ENCODE measurements at regions not wholly inside any gene's neighbourhood (a gene's known extent, or its start where the extent isn't known, plus 50 kb on each side); places are given as distances from the start of the nearest gene placed in this dataset.

DNA sequence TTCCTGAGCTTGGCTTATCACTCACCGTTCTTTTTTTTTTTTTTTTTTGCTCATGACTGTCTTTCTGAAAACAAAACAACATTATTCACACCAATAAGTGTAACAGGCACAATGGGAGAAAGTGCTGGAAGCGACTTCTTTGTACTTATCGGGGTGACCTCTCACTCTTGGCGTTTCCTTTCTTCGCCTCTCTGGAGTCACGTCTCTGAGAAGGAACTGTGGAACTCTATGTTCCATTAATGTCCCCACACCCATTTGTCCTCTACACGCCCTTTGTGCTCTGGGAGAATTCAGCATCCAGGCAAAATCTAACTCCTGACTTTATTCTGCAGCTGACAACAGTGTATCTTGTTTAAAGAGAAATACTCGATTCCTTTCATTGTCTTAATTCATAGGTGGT is 70.8 kb upstream of the FAM204A start:
- no peak for DNase-seq (ENCODE audit: low read depth)
- TF ChIP-seq CTCF (IDR thresholded peaks at IDR 0.05; ENCODE audit: insufficient read depth, low read length): no peak

GRCh38 chr10:118412132-118412760 is 70.1 kb upstream of the FAM204A start:
- no peak for DNase-seq (ENCODE audit: low read depth)
- no peak for TF ChIP-seq CTCF (IDR thresholded peaks at IDR 0.05; ENCODE audit: insufficient read depth, low read length)
- no peak overlapping the region for H3K4me3 ChIP-seq (ENCODE audit: low read depth, low read length)

More for the DNA sequence above, 70.8 kb upstream of the FAM204A start:
- H3K4me3 ChIP-seq (ENCODE audit: low read depth, low read length): no peak overlapping the region

DNA sequence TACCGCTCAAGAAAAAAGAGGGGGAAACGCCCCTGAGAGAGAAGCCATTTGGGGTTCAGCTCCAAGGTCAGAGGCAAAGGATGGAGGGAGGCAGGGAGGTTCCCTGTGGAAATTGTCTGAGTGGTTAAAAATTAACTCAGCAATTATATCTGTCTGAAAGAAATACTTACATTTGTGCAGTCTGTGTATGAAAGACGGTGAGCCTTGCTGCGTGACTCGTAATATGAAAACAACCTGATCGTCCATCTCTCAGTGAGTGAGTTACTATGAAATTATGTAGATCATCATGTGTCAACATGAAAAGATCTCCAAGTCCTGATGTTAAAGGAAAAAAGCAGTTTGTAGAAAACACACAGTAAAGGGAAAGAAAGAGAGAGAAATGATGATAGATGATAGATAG is 67.2 kb upstream of the FAM204A start:
- TF ChIP-seq CTCF (IDR thresholded peaks at IDR 0.05; ENCODE audit: insufficient read depth, low read length): no peak
- no peak for DNase-seq (ENCODE audit: low read depth)
- no peak overlapping the region for H3K4me3 ChIP-seq (ENCODE audit: low read depth, low read length)

GRCh38 chr10:118408181-118408580 is 66.1 kb upstream of the FAM204A start:
- no peak for DNase-seq (ENCODE audit: low read depth)
- no peak for TF ChIP-seq CTCF (IDR thresholded peaks at IDR 0.05; ENCODE audit: insufficient read depth, low read length)
- no peak overlapping the region for H3K4me3 ChIP-seq (ENCODE audit: low read depth, low read length)

- H3K4me3 ChIP-seq (ENCODE audit: low read depth, low read length): no peak overlapping the region
- TF ChIP-seq CTCF (IDR thresholded peaks at IDR 0.05; ENCODE audit: insufficient read depth, low read length): no peak
- DNase-seq (ENCODE audit: low read depth): no peak
Observed at GRCh38 chr10:118407777-118408176, 65.7 kb upstream of the FAM204A start.

- no peak overlapping the region for H3K4me3 ChIP-seq (ENCODE audit: low read depth, low read length)
- no peak for TF ChIP-seq CTCF (IDR thresholded peaks at IDR 0.05; ENCODE audit: insufficient read depth, low read length)
- DNase-seq (ENCODE audit: low read depth): no peak
Observed at GRCh38 chr10:118407026-118407425, 64.9 kb upstream of the FAM204A start.

GRCh38 chr10:118405928-118406327 is 63.8 kb upstream of the FAM204A start:
- no peak for DNase-seq (ENCODE audit: low read depth)
- no peak overlapping the region for H3K4me3 ChIP-seq (ENCODE audit: low read depth, low read length)
- no peak for TF ChIP-seq CTCF (IDR thresholded peaks at IDR 0.05; ENCODE audit: insufficient read depth, low read length)

Data from fibroblast of the aortic adventitia (primary cell).